SJCRH30 (cell line): ENCODE measurements at regions not wholly inside any gene's neighbourhood (a gene's known extent, or its start where the extent isn't known, plus 50 kb on each side); places are given as distances from the start of the nearest gene placed in this dataset.

Experiments
- DNase-seq, 2 experiments: peaks; one replicate each; pipeline ENCODE4 v3.0.0-alpha.2; 2015 to 2020
- H3K27ac ChIP-seq: fragments of 250-450 bp; sonication (Bioruptor Pico); 2 replicates; pipeline ENCODE4 v1.5.1; 2020; ENCODE audit warnings: mild to moderate bottlenecking, moderate library complexity
- H3K27me3 ChIP-seq: fragments of 250-450 bp; sonication (Bioruptor Pico); 2 replicates; pipeline ENCODE4 v1.5.1; 2020; ENCODE audit warnings: mild to moderate bottlenecking, moderate library complexity
- H3K36me3 ChIP-seq: fragments of 250-450 bp; sonication (Bioruptor Pico); 2 replicates; pipeline ENCODE4 v1.5.1; 2020; ENCODE audit warnings: mild to moderate bottlenecking, moderate library complexity
- H3K4me1 ChIP-seq: fragments of 250-450 bp; sonication (Bioruptor Pico); 2 replicates; pipeline ENCODE4 v1.5.1; 2020; ENCODE audit warnings: mild to moderate bottlenecking, moderate library complexity
- H3K4me3 ChIP-seq: fragments of 250-450 bp; sonication (Bioruptor Pico); 2 replicates; pipeline ENCODE4 v1.5.1; 2020; ENCODE audit warnings: mild to moderate bottlenecking, moderate library complexity
- H3K9me3 ChIP-seq: fragments of 250-450 bp; sonication (Bioruptor Pico); replicated peaks from 2 replicates; pipeline ENCODE4 v1.5.1; 2020; ENCODE audit warnings: mild to moderate bottlenecking, moderate library complexity

GRCh38 chr5:120368923-120369715 is 95.0 kb upstream of the PRR16 start:
- no peaks in the 10 kb centered on the region for H3K27me3 ChIP-seq

DNA sequence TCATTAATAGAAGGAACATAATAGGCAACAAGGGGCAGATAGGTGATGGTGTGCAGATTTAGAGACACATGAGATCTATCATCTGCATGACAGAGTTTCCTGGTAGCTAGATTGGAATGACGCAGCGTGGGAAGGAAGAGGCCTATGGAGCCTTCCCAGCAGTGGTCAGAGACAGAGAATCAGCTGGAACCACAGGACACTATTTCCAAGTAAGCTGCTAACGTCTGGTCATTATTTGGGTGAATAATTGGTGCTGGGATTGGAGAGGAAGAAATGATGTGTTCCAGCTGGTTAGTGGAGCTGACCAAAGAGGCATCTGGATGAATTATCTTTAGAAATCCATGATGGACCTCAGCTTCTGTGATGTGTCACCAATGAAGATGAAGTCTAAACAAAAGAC is 91.2 kb upstream of the PRR16 start:
- no peak for DNase-seq
- Histone ChIP-seq H3K27ac (no peak overlapping the region), H3K36me3 (no peaks in the 10 kb centered on the region), H3K9me3 (no peaks in the 10 kb centered on the region), H3K27me3 (no peaks in the 10 kb centered on the region), H3K4me3 (no peak overlapping the region), H3K4me1 (peaks cover 5% of the 10 kb centered on the region; the same call in 1 of the 2 replicates)

More at GRCh38 chr5:120368923-120369715, 95.0 kb upstream of the PRR16 start:
- Histone ChIP-seq H3K36me3 (no peaks in the 10 kb centered on the region), H3K9me3 (no peaks in the 10 kb centered on the region), H3K4me1 (peaks cover 5% of the 10 kb centered on the region; the same call in 1 of the 2 replicates), H3K4me3 (no peak overlapping the region), H3K27ac (no peak overlapping the region)
- DNase-seq: no peak

- H3K4me3 ChIP-seq: no peak overlapping the region
- no peaks in the 10 kb centered on the region for H3K4me1 ChIP-seq
- H3K36me3 ChIP-seq: no peaks in the 10 kb centered on the region
- H3K27ac ChIP-seq: no peak overlapping the region
- DNase-seq: no peak
- no peaks in the 10 kb centered on the region for H3K9me3 ChIP-seq
- no peaks in the 10 kb centered on the region for H3K27me3 ChIP-seq
Observed at GRCh38 chr5:120375248-120375647, 88.9 kb upstream of the PRR16 start.

- Histone ChIP-seq H3K36me3 (no peaks in the 10 kb centered on the region), H3K27me3 (no peaks in the 10 kb centered on the region), H3K4me3 (no peak overlapping the region), H3K9me3 (no peaks in the 10 kb centered on the region), H3K27ac (no peak overlapping the region), H3K4me1 (no peaks in the 10 kb centered on the region; the same call in 1 of the 2 replicates)
- no peak for DNase-seq
Observed at GRCh38 chr5:120380644-120381043, 83.5 kb upstream of the PRR16 start.

- Histone ChIP-seq H3K9me3 (no peaks in the 10 kb centered on the region), H3K27me3 (no peaks in the 10 kb centered on the region), H3K27ac (no peak overlapping the region), H3K4me3 (no peak overlapping the region), H3K4me1 (peaks cover 4% of the 10 kb centered on the region), H3K36me3 (no peaks in the 10 kb centered on the region)
- no peak for DNase-seq
Observed at GRCh38 chr5:120382833-120383232, 81.3 kb upstream of the PRR16 start.

GRCh38 chr5:120386981-120387380 is 77.1 kb upstream of the PRR16 start:
- H3K36me3 ChIP-seq: no peaks in the 10 kb centered on the region
- no peak overlapping the region for H3K4me3 ChIP-seq
- H3K9me3 ChIP-seq: no peaks in the 10 kb centered on the region
- H3K27me3 ChIP-seq: no peaks in the 10 kb centered on the region
- H3K27ac ChIP-seq: no peak overlapping the region
- no peak for DNase-seq
- H3K4me1 ChIP-seq: peaks cover 6% of the 10 kb centered on the region; the same call in 1 of the 2 replicates

GRCh38 chr5:120388016-120388781 is 75.9 kb upstream of the PRR16 start:
- peak in 1 of 2 experiments; percentile 11 for DNase-seq
- H3K9me3 ChIP-seq: no peaks in the 10 kb centered on the region
- peaks cover 6% of the 10 kb centered on the region; the same call in 1 of the 2 replicates for H3K4me1 ChIP-seq
- no peak overlapping the region for H3K4me3 ChIP-seq
- H3K27ac ChIP-seq: peak overlapping the region; percentile 7; the same call in 1 of the 2 replicates
- no peaks in the 10 kb centered on the region for H3K36me3 ChIP-seq
- no peaks in the 10 kb centered on the region for H3K27me3 ChIP-seq

DNA sequence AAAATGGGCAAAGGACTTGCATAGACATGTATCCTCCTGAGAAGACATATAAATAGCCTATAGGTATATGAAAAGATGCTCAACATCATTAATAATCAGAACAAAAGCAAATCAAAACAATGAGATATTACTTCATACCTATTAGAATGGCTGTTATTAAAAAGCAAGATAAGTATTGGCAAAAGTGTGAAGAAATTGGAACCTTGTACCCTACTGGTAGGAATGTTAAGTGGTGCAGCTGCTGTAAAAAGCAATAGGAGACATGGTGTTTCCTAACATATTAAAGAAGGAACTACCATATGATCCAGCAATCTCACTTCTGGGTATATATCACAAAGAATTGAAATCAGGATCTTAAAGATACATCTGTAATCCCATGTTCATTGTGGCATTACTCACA is 69.8 kb upstream of the PRR16 start:
- Histone ChIP-seq H3K27ac (no peak overlapping the region), H3K4me3 (no peak overlapping the region), H3K27me3 (no peaks in the 10 kb centered on the region), H3K4me1 (no peaks in the 10 kb centered on the region), H3K9me3 (no peaks in the 10 kb centered on the region), H3K36me3 (no peaks in the 10 kb centered on the region)
- DNase-seq: no peak

DNA sequence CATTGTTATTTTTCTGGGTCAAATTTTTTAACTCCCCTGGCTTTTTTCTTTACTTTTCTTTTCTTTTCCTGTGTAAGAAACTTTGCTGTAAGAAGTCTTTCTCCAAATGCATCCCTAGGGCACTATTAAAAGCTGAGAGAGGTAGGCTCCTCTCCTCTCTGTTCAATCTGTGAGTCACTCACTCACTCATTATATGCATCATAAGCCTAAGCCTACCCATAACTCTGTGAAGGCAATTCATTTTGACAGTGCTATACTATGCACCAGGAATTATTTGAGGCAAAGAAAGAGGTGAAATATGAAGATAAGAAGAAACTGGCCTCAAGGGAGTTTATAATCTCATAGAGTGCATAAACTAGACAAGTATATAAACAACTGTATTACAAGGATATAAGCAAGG is 67.9 kb upstream of the PRR16 start:
- no peaks in the 10 kb centered on the region for H3K36me3 ChIP-seq
- no peak for DNase-seq
- H3K4me1 ChIP-seq: no peaks in the 10 kb centered on the region
- no peak overlapping the region for H3K4me3 ChIP-seq
- H3K27ac ChIP-seq: no peak overlapping the region
- H3K27me3 ChIP-seq: no peaks in the 10 kb centered on the region
- H3K9me3 ChIP-seq: 0 out of 2 replicates have a peak, but pooled peaks cover 3% of the 10 kb centered on the region

DNA sequence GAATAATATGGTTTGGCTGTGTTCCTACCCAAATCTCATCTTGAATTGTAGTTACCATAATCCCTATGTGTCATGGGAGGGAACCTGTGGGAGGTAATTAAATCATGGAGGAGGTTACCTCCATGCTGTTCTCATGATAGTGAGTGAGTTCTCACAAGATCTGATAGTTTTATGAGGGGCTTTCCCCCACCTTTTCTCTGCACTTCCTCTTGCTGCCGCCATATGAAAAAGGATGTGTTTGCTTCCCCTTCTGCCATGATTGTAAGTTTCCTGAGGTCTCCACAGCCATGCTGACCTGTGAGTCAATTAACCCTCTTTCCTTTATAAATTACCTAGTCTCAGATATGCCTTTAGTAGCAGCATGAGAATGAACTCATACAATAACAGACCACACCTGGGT is 63.7 kb upstream of the PRR16 start:
- H3K4me3 ChIP-seq: no peak overlapping the region
- H3K9me3 ChIP-seq: 0 out of 2 replicates have a peak, but pooled peaks cover 3% of the 10 kb centered on the region
- peaks cover 5% of the 10 kb centered on the region for H3K4me1 ChIP-seq
- H3K27me3 ChIP-seq: no peaks in the 10 kb centered on the region
- H3K27ac ChIP-seq: no peak overlapping the region
- H3K36me3 ChIP-seq: no peaks in the 10 kb centered on the region
- DNase-seq: no peak

DNA sequence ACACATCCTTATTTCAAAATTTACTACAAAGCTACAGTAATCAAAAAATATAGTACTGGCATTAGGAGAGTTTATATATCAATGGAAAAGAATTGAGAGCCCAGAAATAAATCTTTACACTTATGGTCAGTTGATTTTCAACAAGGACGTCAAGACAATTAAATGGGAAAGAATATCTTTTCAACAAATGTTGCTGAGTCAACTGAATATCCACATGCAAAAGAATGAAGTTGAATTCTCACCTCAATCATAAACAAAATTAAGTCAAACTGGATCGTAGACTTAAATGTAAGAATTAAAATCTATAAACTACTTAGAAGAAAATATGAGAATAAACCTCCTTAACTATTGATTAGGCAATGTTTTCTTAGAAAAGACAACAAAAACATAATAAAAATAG is 61.5 kb upstream of the PRR16 start:
- Histone ChIP-seq H3K9me3 (0 out of 2 replicates have a peak, but pooled peaks cover 3% of the 10 kb centered on the region), H3K27ac (no peak overlapping the region), H3K27me3 (no peaks in the 10 kb centered on the region), H3K4me3 (no peak overlapping the region), H3K4me1 (peaks cover 12% of the 10 kb centered on the region), H3K36me3 (no peaks in the 10 kb centered on the region)
- DNase-seq: no peak

DNA sequence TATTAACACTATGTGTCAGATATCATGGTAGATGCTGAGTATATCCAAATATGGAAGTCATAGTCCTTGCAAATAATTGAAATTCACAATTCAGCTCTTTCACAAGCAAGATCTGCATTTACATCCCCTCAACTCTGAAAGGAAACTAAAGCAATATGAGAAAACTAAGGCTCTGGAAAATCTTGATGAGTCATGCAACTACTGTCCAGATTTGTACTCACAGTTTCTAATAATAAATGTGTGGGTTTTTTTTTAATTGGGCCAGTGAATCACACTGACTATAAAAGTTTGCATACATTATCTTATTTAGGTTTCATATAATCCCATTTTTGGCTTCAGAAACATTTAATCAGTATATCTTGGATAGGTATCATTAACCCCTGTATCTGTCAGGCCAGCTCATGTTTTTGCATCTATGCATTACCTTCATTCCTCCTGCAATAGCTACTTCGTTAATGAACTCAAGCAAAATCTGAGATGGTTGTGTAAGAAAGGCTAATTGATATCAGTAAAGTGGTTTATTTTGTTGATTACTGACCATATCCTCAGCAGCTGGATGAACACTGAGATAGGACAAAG is 58.7 kb upstream of the PRR16 start:
- no peaks in the 10 kb centered on the region for H3K27me3 ChIP-seq
- peaks cover 12% of the 10 kb centered on the region for H3K4me1 ChIP-seq
- H3K36me3 ChIP-seq: no peaks in the 10 kb centered on the region
- H3K27ac ChIP-seq: no peak overlapping the region; the same call in 1 of the 2 replicates
- no peaks in the 10 kb centered on the region for H3K9me3 ChIP-seq
- no peak overlapping the region for H3K4me3 ChIP-seq
- no peak for DNase-seq

DNA sequence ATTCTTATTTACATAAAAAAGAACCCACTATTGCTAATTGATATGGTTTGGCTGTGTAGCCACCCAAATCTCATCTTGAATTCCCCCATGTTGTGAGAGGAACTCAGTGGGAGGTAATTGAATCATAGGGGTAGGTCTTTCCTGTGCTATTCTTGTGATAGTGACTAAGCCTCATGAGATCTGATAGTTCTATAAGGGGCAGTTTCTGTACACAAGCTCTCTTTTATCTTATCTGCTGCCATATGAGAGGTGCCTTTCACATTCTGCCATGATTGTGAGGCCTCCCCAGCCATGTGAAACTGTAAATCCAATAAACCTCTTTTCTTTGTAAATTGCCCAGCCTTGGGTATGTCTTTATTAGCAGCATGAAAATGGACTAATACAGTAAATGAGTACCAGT is 58.2 kb upstream of the PRR16 start:
- Histone ChIP-seq H3K27me3 (no peaks in the 10 kb centered on the region), H3K36me3 (no peaks in the 10 kb centered on the region), H3K4me1 (peaks cover 12% of the 10 kb centered on the region), H3K27ac (no peak overlapping the region; the same call in 1 of the 2 replicates), H3K4me3 (no peak overlapping the region), H3K9me3 (no peaks in the 10 kb centered on the region)
- DNase-seq: no peak

- Histone ChIP-seq H3K4me3 (no peak overlapping the region), H3K27ac (no peak overlapping the region), H3K27me3 (no peaks in the 10 kb centered on the region), H3K36me3 (no peaks in the 10 kb centered on the region), H3K4me1 (peaks cover 3% of the 10 kb centered on the region; the same call in 1 of the 2 replicates), H3K9me3 (no peaks in the 10 kb centered on the region)
- DNase-seq: no peak
Observed at GRCh38 chr5:120413686-120414085, 50.4 kb upstream of the PRR16 start.
